GM12892 (cell line): ENCODE measurements at regions not wholly inside any gene's neighbourhood (a gene's known extent, or its start where the extent isn't known, plus 50 kb on each side); places are given as distances from the start of the nearest gene placed in this dataset.

Source experiments
- POLR2A ChIP-seq: IDR thresholded peaks from 2 replicates; pipeline ENCODE4 v1.6.1; 2011; ENCODE audit warnings: low read depth, low read length, control low read depth
- POLR2AphosphoS5 ChIP-seq: IDR thresholded peaks from 2 replicates; pipeline ENCODE4 v1.6.1; 2011; ENCODE audit warnings: low read depth, low read length, control low read depth
- TAF1 ChIP-seq: IDR thresholded peaks from 2 replicates; pipeline ENCODE4 v1.6.1; 2011; ENCODE audit warnings: low read depth, mild to moderate bottlenecking, control low read depth, low read length, borderline replicate concordance

GRCh38 chr5:106481374-106481773, 1189.4 kb downstream of the EFNA5 start:
- TF ChIP-seq POLR2A: no peak
- no peak for TF ChIP-seq POLR2AphosphoS5
- no peak for TF ChIP-seq TAF1
